22Rv1 (cell line): ENCODE measurements at regions not wholly inside any gene's neighbourhood (a gene's known extent, or its start where the extent isn't known, plus 50 kb on each side); places are given as distances from the start of the nearest gene placed in this dataset.

Source experiments
- H3K27ac ChIP-seq: fragments of 450-650 bp; 2 replicates; pipeline ENCODE4 v1.5.1; 2017
- CTCF ChIP-seq: fragments of 450-650 bp; IDR thresholded peaks from 2 replicates; pipeline ENCODE4 v1.5.1; 2017; ENCODE audit warnings: mild to moderate bottlenecking
- ZFX ChIP-seq: fragments of 450-650 bp; IDR thresholded peaks from 2 replicates; pipeline ENCODE4 v1.6.1; 2017; ENCODE audit warnings: antibody characterized with exemption, borderline replicate concordance

- no peak for TF ChIP-seq CTCF
- no peak for TF ChIP-seq ZFX
- H3K27ac ChIP-seq: no peak overlapping the region
Measured at GRCh38 chr2:41610501-41611190, 437.2 kb upstream of the PKDCC start.

DNA sequence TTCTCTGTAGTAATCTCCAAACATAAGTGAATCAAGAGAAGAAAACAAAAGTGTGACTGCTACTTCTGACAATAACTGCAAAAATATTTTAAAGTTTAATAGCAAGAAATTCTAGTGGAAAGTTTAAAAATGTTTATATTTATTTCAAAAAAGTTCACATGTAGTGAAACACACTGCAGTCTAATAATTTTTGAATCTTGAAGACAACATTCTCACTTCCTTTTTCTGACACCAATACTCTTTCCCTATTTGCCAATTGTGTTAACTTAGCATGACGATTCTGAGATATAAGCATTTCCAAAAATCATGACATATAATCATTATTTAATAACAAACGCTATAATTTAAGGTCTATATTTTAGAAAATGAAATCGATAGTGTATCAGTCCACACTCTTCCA is 429.1 kb upstream of the PKDCC start:
- TF ChIP-seq ZFX (no peak), CTCF (no peak)
- no peak overlapping the region for H3K27ac ChIP-seq

GRCh38 chr2:41621095-41621494 is 426.7 kb upstream of the PKDCC start:
- no peak overlapping the region for H3K27ac ChIP-seq
- TF ChIP-seq ZFX: no peak
- TF ChIP-seq CTCF: no peak

- no peak overlapping the region for H3K27ac ChIP-seq
- TF ChIP-seq CTCF (no peak), ZFX (no peak)
Measured at GRCh38 chr2:41621563-41621962, 426.3 kb upstream of the PKDCC start.

- no peak overlapping the region for H3K27ac ChIP-seq
- no peak for TF ChIP-seq ZFX
- no peak for TF ChIP-seq CTCF
Measured at GRCh38 chr2:41622301-41622700, 425.5 kb upstream of the PKDCC start.

DNA sequence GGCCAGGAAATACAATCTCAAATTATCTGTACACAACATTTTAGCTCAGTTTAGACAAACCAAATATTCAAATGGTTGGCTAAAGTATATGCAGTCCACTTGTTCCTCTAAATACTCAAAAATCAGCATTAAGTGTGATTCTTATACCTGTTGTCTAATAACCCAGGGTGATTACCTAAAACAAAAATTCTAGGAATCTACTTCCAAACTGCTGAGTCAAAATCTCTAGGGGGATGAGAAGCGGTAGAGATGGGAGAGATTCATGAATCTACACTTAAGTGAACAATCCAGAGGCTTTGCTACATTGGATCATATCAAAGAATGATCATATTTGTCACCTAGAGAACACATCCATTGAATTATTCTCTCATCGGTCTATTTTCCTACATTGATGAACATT is 420.9 kb upstream of the PKDCC start:
- H3K27ac ChIP-seq: no peak overlapping the region
- no peak for TF ChIP-seq ZFX
- TF ChIP-seq CTCF: no peak

DNA sequence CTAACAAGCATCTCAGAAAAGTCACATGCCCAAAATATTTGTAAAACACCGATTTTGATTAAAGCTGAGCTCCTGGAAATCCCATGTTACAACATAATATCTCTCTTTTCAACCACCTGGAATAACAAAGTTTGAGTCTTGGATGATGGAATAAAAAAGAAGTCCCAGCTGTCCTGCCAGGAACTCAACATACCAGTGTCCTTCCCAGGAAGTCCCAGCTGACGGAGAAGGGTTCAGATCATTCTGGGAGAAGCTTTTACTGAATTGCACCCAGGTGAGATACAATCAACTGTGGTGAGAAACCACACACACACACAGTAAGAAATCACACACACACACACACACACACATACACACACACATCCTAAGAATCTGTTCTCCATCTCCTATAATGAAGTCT is 413.1 kb upstream of the PKDCC start:
- TF ChIP-seq CTCF: no peak
- TF ChIP-seq ZFX: no peak

More for the DNA sequence above, 413.1 kb upstream of the PKDCC start:
- no peak overlapping the region for H3K27ac ChIP-seq
